ENCODE measurements at regions not wholly inside any gene's neighbourhood (a gene's known extent, or its start where the extent isn't known, plus 50 kb on each side); places are given as distances from the start of the nearest gene placed in this dataset.

- intact Hi-C loops (cut with micrococcal nuclease) = no loop called here
These were observed 247.6 kb downstream of the TMX3 start for GRCh38 chr18:68467329-68467728.

- intact Hi-C loops (cut with micrococcal nuclease) = no loop called here
These were observed 248.2 kb downstream of the TMX3 start for GRCh38 chr18:68466672-68467071.

GRCh38 chr18:68462766-68463165, 252.1 kb downstream of the TMX3 start:
- intact Hi-C loops (cut with micrococcal nuclease) = no loop called here

GRCh38 chr18:68462148-68462547, 252.8 kb downstream of the TMX3 start:
- intact Hi-C loops (cut with micrococcal nuclease) = no loop called here

- intact Hi-C loops (cut with micrococcal nuclease) = no loop called here
These were observed 253.4 kb downstream of the TMX3 start for GRCh38 chr18:68461481-68462018.

GRCh38 chr18:68459968-68460367, 254.9 kb downstream of the TMX3 start:
- intact Hi-C loops (cut with micrococcal nuclease) = no loop called here

- intact Hi-C loops (cut with micrococcal nuclease) = no loop called here
These were observed 257.9 kb downstream of the TMX3 start for GRCh38 chr18:68456985-68457384.

GRCh38 chr18:68455229-68455603, 259.7 kb downstream of the TMX3 start:
- intact Hi-C loops (cut with micrococcal nuclease) = no loop called here

GRCh38 chr18:68454511-68455228, 260.2 kb downstream of the TMX3 start:
- intact Hi-C loops (cut with micrococcal nuclease) = no loop called here

- intact Hi-C loops (cut with micrococcal nuclease) = no loop called here
These were observed 265.6 kb downstream of the TMX3 start for GRCh38 chr18:68449292-68449691.

- intact Hi-C loops (cut with micrococcal nuclease) = no loop called here
These were observed 266.2 kb downstream of the TMX3 start for GRCh38 chr18:68448736-68449135.

GRCh38 chr18:68447286-68447685, 267.6 kb downstream of the TMX3 start:
- intact Hi-C loops (cut with micrococcal nuclease) = no loop called here

GRCh38 chr18:68445668-68446426, 269.1 kb downstream of the TMX3 start:
- intact Hi-C loops (cut with micrococcal nuclease) = no loop called here

- intact Hi-C loops (cut with micrococcal nuclease) = no loop called here
These were observed 269.8 kb downstream of the TMX3 start for GRCh38 chr18:68445136-68445535.

GRCh38 chr18:68441241-68441640, 273.7 kb downstream of the TMX3 start:
- intact Hi-C loops (cut with micrococcal nuclease) = no loop called here

- intact Hi-C loops (cut with micrococcal nuclease) = no loop called here
These were observed 274.5 kb downstream of the TMX3 start for GRCh38 chr18:68440433-68440832.

- intact Hi-C loops (cut with micrococcal nuclease) = no loop called here
These were observed 275.3 kb downstream of the TMX3 start for GRCh38 chr18:68439642-68440041.

- intact Hi-C loops (cut with micrococcal nuclease) = no loop called here
These were observed 275.9 kb downstream of the TMX3 start for GRCh38 chr18:68438983-68439382.

- intact Hi-C loops (cut with micrococcal nuclease) = no loop called here
These were observed 276.4 kb downstream of the TMX3 start for GRCh38 chr18:68438536-68438935.

- intact Hi-C loops (cut with micrococcal nuclease) = no loop called here
These were observed 278.4 kb downstream of the TMX3 start for GRCh38 chr18:68436485-68436884.

- intact Hi-C loops (cut with micrococcal nuclease) = no loop called here
These were observed 279.3 kb downstream of the TMX3 start for GRCh38 chr18:68435581-68435980.

- intact Hi-C loops (cut with micrococcal nuclease) = no loop called here
These were observed 283.0 kb downstream of the TMX3 start for GRCh38 chr18:68431922-68432198.

Measured in T-helper 1 cell treated with Interleukin-12 subunit alpha and Interleukin-12 subunit beta and Interleukin-4 antibody, amounts not matched to agents 30 ng/mL and 1 ng/mL, for 36 hours (primary cell).